ENCODE measurements at regions not wholly inside any gene's neighbourhood (a gene's known extent, or its start where the extent isn't known, plus 50 kb on each side); places are given as distances from the start of the nearest gene placed in this dataset.
"Not testable (repeated sequence)": the region's sequence is repeated elsewhere in the genome, so short reads cannot be mapped to it uniquely, and the experiment has no call there.

GRCh38 chr1:116265931-116266863, 106.8 kb upstream of the ATP1A1 start:
- DNase-seq = no peak

DNA sequence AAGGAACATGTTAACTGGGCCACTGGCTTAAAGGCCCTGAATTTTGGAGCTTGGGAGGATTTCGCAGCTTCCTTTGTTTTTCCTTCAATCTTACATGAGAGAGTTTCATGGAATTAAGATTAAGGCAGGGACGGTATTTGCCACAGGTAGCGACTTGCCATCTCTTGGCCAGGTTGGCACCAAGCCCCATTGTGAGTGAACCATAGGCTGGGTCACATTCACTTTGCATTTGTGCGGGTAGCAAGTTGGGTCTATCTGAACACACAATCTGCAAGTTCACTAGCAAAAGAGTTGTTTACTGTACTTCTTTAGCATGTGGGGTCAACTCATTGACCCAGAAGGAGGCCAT, 106.2 kb upstream of the ATP1A1 start:
- DNase-seq = no peak

- DNase-seq = no peak
These were observed 104.8 kb upstream of the ATP1A1 start for GRCh38 chr1:116268211-116268610.

DNA sequence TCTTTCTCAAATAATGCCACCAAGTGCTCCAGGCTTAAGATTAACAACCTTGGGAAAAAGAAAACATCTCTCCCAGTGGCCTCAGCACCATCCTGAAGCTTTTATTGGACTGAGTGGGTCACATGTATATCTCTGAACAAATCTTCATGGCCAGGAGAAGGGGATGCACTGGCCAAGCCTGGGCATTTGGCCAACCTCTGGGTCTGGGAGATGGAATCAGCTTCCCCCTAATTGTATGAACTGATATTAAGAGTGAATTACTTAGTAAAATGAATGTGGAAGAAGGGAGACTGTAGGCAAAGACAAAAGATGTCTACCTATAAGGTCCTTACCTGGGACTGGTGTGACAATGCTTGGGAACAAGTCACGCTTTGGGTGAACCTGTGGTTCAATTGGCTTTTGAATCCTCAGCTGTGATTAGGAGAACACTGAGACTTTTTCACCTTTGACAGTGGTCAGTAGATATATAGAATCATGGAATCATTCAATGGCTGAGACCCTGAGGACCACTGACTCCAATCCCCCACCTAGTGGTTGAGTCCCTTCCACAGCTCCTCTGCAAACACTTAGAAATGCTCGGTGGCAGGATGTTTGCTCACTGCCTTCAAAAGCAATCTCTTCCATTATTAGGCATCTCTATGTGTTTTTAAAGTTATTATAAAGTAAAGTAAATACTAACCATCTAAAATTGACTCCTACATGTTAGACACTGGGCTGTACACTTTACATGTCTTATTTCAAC, 102.6 kb upstream of the ATP1A1 start:
- no peak for DNase-seq

DNA sequence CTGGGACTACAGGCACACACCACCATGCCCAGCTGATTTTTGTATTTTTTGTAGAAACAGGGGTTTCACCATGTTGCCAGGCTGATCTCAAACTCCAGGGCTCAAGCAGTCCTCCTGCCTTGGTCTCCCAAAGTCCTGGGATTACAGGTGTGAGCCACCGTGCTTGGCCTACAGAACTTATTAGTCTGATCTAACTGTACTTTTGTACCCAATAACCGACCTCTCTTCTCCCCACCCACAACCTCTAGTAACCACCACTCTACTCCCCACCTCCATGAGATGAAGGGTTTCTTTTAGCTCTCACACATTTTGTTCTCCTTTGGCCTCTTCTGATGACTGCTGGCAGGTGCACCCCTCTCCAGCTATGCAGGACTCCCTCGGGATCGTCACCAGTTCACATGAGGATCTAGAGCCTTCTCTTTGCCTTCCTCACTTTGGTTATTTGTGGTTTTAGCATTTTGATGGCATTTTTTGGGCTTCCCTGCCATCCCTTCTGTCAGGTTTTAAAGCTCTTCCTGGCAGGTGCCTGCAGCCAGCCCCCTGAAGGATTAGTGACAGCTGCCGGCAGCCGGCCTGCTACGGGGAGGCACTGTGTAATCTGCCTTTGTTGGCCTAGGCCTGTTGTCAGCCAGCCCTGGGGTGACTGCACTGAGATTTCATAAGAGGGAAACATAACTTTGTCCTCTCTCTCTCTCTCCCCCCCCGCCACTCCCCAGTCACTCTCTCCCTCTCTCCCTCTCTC, 99.8 kb upstream of the ATP1A1 start:
- DNase-seq = no peak

DNA sequence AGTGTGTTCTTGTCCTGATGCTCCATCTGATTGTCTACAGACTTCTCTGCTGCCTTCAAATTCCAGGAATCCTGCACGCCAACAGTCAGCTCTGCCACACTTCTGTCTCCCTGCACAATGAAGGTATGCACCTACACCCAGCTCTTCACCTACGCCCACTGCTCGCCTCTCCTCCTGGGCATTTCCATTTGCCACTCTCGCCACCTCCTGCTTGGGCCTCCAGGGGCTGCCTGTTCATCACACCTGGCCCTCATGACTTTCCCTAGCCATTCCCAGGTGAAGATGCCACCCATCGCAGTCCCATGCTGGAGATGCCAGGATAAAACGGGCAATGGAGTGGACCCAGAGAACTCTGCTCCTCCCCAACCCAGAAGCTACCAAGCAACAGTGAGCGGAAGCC, 96.5 kb upstream of the ATP1A1 start:
- DNase-seq = no peak

GRCh38 chr1:116277840-116278540, 95.1 kb upstream of the ATP1A1 start:
- DNase-seq = no peak

- no peak for DNase-seq
These were observed 94.5 kb upstream of the ATP1A1 start for GRCh38 chr1:116278541-116278866.

DNA sequence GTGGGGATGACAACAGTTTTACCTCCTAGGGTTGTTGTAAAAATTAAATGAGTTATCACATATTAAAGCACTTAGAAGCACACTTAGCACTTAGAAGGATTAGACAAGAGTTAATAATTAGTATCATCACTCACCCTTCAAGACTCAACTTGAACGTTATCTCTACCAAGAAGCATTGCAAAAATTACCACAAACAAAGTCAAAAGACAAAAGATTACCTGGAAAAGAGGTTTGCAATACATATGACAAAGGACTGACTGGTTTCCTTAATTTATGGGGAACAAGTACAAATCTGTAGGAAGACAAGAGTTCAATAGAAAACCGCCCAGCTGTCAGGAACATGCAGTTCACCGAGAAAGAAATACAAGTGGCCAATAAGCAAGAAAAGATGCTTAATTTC, 93.3 kb upstream of the ATP1A1 start:
- DNase-seq = no peak

- peak; percentile 59 for DNase-seq
These were observed 88.1 kb upstream of the ATP1A1 start for GRCh38 chr1:116284819-116285390.

- no peak for DNase-seq
These were observed 86.5 kb upstream of the ATP1A1 start for GRCh38 chr1:116286541-116286971.

- DNase-seq = no peak
These were observed 85.5 kb upstream of the ATP1A1 start for GRCh38 chr1:116287341-116288200.

- DNase-seq = no peak
These were observed 84.8 kb upstream of the ATP1A1 start for GRCh38 chr1:116288201-116288598.

- no peak for DNase-seq
These were observed 83.9 kb upstream of the ATP1A1 start for GRCh38 chr1:116289193-116289592.

- DNase-seq = no peak
These were observed 82.8 kb upstream of the ATP1A1 start for GRCh38 chr1:116290085-116290705.

DNA sequence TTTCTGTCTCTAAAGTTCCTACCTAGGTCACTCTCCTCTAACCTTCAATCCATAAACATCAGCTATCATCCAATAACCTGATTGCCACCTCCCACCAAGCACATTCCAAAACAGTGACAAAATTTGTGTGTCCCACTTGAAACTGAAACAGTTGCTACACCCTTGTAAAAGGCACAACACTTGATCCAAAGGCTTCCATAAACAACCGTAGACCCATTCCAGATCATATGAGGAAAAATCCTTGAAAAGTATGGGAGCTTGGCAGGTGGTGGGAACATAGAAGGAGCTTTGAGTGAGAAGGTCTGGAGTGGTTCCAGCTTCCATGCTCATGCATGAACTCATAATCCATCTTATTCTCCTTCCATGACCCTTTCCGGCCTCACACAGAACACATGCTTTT, 82.0 kb upstream of the ATP1A1 start:
- no peak for DNase-seq

GRCh38 chr1:116292929-116293725, 79.9 kb upstream of the ATP1A1 start:
- no peak for DNase-seq

DNA sequence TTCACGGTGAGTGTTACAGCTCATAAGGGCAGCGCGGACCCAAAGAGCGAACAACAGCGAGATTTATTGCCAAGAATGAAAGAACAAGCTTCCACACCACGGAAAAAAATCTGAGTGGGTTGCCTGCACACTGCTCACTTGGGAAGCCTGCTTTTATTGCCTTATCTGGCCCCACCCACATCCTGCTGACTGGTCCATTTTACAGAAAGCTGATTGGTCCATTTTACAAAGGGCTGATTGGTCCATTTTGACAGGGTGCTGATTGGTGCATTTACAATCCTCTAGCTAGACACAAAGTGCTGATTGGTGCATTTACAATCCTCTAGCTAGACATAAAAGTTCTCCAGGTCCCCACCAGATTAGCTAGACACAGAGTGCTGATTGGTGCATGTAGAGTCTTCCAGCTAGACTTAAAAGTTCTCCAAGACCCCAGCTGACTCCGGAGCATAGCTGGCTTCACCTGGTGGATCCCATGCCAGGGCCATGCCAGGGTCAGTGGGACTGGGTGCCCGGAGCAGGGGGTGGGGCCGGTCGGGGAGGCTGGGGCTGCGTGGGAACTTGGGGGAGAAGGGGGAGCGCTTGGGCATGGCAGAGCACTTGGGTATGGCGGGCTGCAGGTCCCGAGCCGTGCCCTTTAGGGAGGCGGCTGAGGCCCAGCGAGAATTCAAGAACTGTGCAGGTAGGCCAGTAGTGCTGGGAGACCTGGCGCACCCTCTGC, 75.4 kb upstream of the ATP1A1 start:
- no peak for DNase-seq

GRCh38 chr1:116298213-116298579, 74.8 kb upstream of the ATP1A1 start:
- not testable (repeated sequence) for DNase-seq

- no peak for DNase-seq
These were observed 74.3 kb upstream of the ATP1A1 start for GRCh38 chr1:116298746-116299145.
